B cell (primary cell): ENCODE measurements at regions not wholly inside any gene's neighbourhood (a gene's known extent, or its start where the extent isn't known, plus 50 kb on each side); places are given as distances from the start of the nearest gene placed in this dataset.

Source experiments
- ATAC-seq: fragments of 200-7000 bp; cut with Tn5 transposase; one replicate; pipeline ENCODE4 v1.10.0; 2021; ENCODE audit warnings: low read depth, mild to moderate bottlenecking, moderate number of reproducible peaks, moderate library complexity
- CTCF ChIA-PET: fragments of 350-600 bp; sonication (Branson Sonifier 250); formaldehyde crosslinking; loops from one replicate; lab custom pipeline; 2021; ENCODE audit warnings: antibody characterized with exemption, inconsistent platforms; lab: Charles Lee
- POLR2A ChIA-PET: fragments of 350-600 bp; sonication (Branson Sonifier 250); formaldehyde crosslinking; loops from one replicate; lab custom pipeline; 2021; ENCODE audit warnings: antibody characterized with exemption; lab: Charles Lee
- DNase-seq: peaks from one replicate; pipeline ENCODE4 v3.0.0; 2013
- H2AFZ ChIP-seq: 2 replicates; pipeline ENCODE4 v1.6.1; 2012; ENCODE audit warnings: mild to moderate bottlenecking, low read depth, low read length; ENCODE audit not compliant: insufficient read depth, poor library complexity, severe bottlenecking
- H3K27ac ChIP-seq, 2 donors: 1 replicate in 1 of 2; 2 replicates in 1 of 2; pipeline ENCODE4 v1.5.1; 2012 to 2013; ENCODE audit warnings: low read length in 2 of 2, mild to moderate bottlenecking in 2 of 2, moderate library complexity in 1 of 2
- H3K27me3 ChIP-seq, 4 experiments: fragments of 200-600 bp in 1 of 4; sonication (generic) in 1 of 4; replicated peaks in 1 of 4; 1 replicate in 2 of 4; 2 replicates in 2 of 4; pipeline versions ENCODE4 v1.6.1 to v1.7.0; 2013 to 2016; ENCODE audit warnings: low read length in 3 of 4, mild to moderate bottlenecking in 2 of 4, mixed read lengths in 1 of 4, moderate library complexity in 1 of 4; ENCODE audit not compliant: insufficient read depth in 4 of 4, control insufficient read depth in 3 of 4; ENCODE audit errors: control extremely low read depth in 1 of 4
- H3K36me3 ChIP-seq, 2 experiments: replicated peaks in 1 of 2; 1 replicate in 1 of 2; 2 replicates in 1 of 2; pipeline versions ENCODE4 v1.6.1 to v1.7.1; 2013; ENCODE audit warnings: low read length in 1 of 2; ENCODE audit not compliant: insufficient read depth in 2 of 2, control insufficient read depth in 1 of 2; ENCODE audit errors: control extremely low read depth in 1 of 2, extremely low read depth in 1 of 2
- H3K4me1 ChIP-seq, 2 donors: fragments of 200-600 bp in 1 of 2; sonication (generic) in 1 of 2; 1 replicate in 1 of 2; 2 replicates in 1 of 2; pipeline versions ENCODE4 v1.5.1 to v1.6.1; 2013 to 2017; ENCODE audit warnings: low read length in 2 of 2; ENCODE audit not compliant: control insufficient read depth in 2 of 2, insufficient read depth in 2 of 2
- H3K4me2 ChIP-seq: replicated peaks from 2 replicates; pipeline ENCODE3; 2012; ENCODE audit warnings: mild to moderate bottlenecking, low read depth, low read length; ENCODE audit not compliant: poor library complexity, severe bottlenecking
- H3K4me3 ChIP-seq, 5 experiments: fragments of 200-600 bp in 1 of 5; sonication (generic) in 1 of 5; 1 replicate in 3 of 5; 2 replicates in 2 of 5; pipeline versions ENCODE4 v1.5.1 to v1.7.0; 2011 to 2016; ENCODE audit warnings: low read length in 4 of 5, mild to moderate bottlenecking in 4 of 5, low read depth in 2 of 5, control low read depth in 1 of 5, moderate library complexity in 1 of 5; ENCODE audit not compliant: insufficient read depth in 1 of 5; ENCODE audit errors: control extremely low read depth in 1 of 5, extremely low read depth in 1 of 5
- H3K79me2 ChIP-seq: fragments of 200-600 bp; sonication (generic); one replicate; pipeline ENCODE4 v1.6.0; 2016; ENCODE audit warnings: low read length; ENCODE audit not compliant: control insufficient read depth, insufficient read depth
- H3K9ac ChIP-seq: fragments of 200-600 bp; sonication (generic); 2 replicates; pipeline ENCODE4 v1.6.1; 2017; ENCODE audit warnings: mild to moderate bottlenecking, low read length, moderate library complexity
- H3K9me3 ChIP-seq, 3 donors: one replicate each; pipeline versions ENCODE4 v1.6.1 to v1.7.1; 2013; ENCODE audit warnings: low read length in 2 of 3; ENCODE audit not compliant: control insufficient read depth in 2 of 3, insufficient read depth in 1 of 3; ENCODE audit errors: control extremely low read depth in 1 of 3
- H4K20me1 ChIP-seq: 2 replicates; pipeline ENCODE4 v1.6.0; 2012; ENCODE audit warnings: mild to moderate bottlenecking, low read length; ENCODE audit not compliant: insufficient read depth, control insufficient read depth, poor library complexity, severe bottlenecking
- H3K27ac Mint-ChIP-seq: one replicate; pipeline ENCODE4 v1.8.0; 2021; ENCODE audit warnings: mixed read lengths
- H3K27me3 Mint-ChIP-seq: one replicate; pipeline ENCODE4 v1.8.0; 2021; ENCODE audit warnings: mixed read lengths
- H3K4me1 Mint-ChIP-seq: one replicate; pipeline ENCODE4 v1.8.0; 2021; ENCODE audit warnings: mixed read lengths
- H3K4me3 Mint-ChIP-seq: one replicate; pipeline ENCODE4 v1.8.0; 2021; ENCODE audit warnings: mixed read lengths
- H3K9me3 Mint-ChIP-seq: one replicate; pipeline ENCODE4 v1.8.0; 2022; ENCODE audit warnings: mixed read lengths; ENCODE audit not compliant: insufficient read depth
- EZH2 ChIP-seq: IDR thresholded peaks from 2 replicates; pipeline ENCODE4 v1.6.1; 2012; ENCODE audit warnings: borderline replicate concordance, low read depth, mild to moderate bottlenecking, moderate library complexity, low read length; ENCODE audit not compliant: insufficient read depth, poor library complexity, severe bottlenecking
- WGBS: methylation state at CpG from one replicate; pipeline ENCODE4 v1.1.5; 2013; ENCODE audit warnings: missing lambda C conversion rate; ENCODE audit not compliant: insufficient coverage; 5-methylcytosine and 5-hydroxymethylcytosine counted together
- intact Hi-C: fragments of 100-400 bp; cut with micrococcal nuclease; formaldehyde crosslinking; loops from one replicate; pipeline ENCODE4 v1.10.0; 2022
- TF ChIP-seq, protein P1 (sequence below): fragments of 200-600 bp; IDR thresholded peaks from one replicate; pipeline ENCODE4 v1.8.0; 2022; ENCODE audit warnings: antibody characterized with exemption, mild to moderate bottlenecking

GRCh38 chr13:44101347-44102083 is 221.8 kb downstream of the LACC1 start:
- no peak for ATAC-seq
- intact Hi-C loops = no loop called here
- TF ChIP-seq, protein P1, sequence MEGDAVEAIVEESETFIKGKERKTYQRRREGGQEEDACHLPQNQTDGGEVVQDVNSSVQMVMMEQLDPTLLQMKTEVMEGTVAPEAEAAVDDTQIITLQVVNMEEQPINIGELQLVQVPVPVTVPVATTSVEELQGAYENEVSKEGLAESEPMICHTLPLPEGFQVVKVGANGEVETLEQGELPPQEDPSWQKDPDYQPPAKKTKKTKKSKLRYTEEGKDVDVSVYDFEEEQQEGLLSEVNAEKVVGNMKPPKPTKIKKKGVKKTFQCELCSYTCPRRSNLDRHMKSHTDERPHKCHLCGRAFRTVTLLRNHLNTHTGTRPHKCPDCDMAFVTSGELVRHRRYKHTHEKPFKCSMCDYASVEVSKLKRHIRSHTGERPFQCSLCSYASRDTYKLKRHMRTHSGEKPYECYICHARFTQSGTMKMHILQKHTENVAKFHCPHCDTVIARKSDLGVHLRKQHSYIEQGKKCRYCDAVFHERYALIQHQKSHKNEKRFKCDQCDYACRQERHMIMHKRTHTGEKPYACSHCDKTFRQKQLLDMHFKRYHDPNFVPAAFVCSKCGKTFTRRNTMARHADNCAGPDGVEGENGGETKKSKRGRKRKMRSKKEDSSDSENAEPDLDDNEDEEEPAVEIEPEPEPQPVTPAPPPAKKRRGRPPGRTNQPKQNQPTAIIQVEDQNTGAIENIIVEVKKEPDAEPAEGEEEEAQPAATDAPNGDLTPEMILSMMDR = no peak
- no peak for TF ChIP-seq EZH2
- H3K4me1 Mint-ChIP-seq = no peaks in the 10 kb centered on the region
- Histone ChIP-seq H3K27ac (no peak overlapping the region), H3K4me2 (no peak overlapping the region), H3K9ac (no peak overlapping the region), H2AFZ (no peak overlapping the region), H3K36me3 (no peaks in the 10 kb centered on the region), H4K20me1 (no peaks in the 10 kb centered on the region), H3K79me2 (no peaks in the 10 kb centered on the region), H3K27me3 (peaks cover 0 to 3% (median 0%) of the 10 kb centered on the region in 4 experiments), H3K4me3 (no peak overlapping the region), H3K9me3 (peaks cover 0 to 2% (median 0%) of the 10 kb centered on the region in 3 donors), H3K4me1 (no peaks in the 10 kb centered on the region)
- H3K27ac Mint-ChIP-seq = no peak overlapping the region
- no peak overlapping the region for H3K4me3 Mint-ChIP-seq
- ChIA-PET POLR2A (no interaction called here), CTCF (no interaction called here)
- no peak for DNase-seq
- peaks cover 19% of the 10 kb centered on the region for H3K27me3 Mint-ChIP-seq
- H3K9me3 Mint-ChIP-seq = no peaks in the 10 kb centered on the region
- no CpG with 5 or more reads among the region's 2 CpGs for WGBS

- no peak overlapping the region for H3K9ac ChIP-seq
- intact Hi-C loops = no loop called here
- no peak for TF ChIP-seq EZH2
- TF ChIP-seq, protein P1 = no peak
- WGBS = 80% methylated on average over 6 of the region's 10 CpGs
- peaks cover 0 to 3% (median 0%) of the 10 kb centered on the region in 4 experiments for H3K27me3 ChIP-seq
- no peaks in the 10 kb centered on the region for H3K4me1 ChIP-seq
- H4K20me1 ChIP-seq = no peaks in the 10 kb centered on the region
- Mint-ChIP-seq H3K27me3 (peaks cover 25% of the 10 kb centered on the region), H3K4me1 (no peaks in the 10 kb centered on the region), H3K27ac (no peak overlapping the region), H3K4me3 (no peak overlapping the region), H3K9me3 (no peaks in the 10 kb centered on the region)
- ChIA-PET POLR2A (no interaction called here), CTCF (no interaction called here)
- H3K9me3 ChIP-seq = peaks cover 0 to 2% (median 0%) of the 10 kb centered on the region in 3 donors
- ATAC-seq (no peak), DNase-seq (no peak)
- no peaks in the 10 kb centered on the region for H3K79me2 ChIP-seq
- no peak overlapping the region for H3K4me2 ChIP-seq
- H2AFZ ChIP-seq = no peak overlapping the region
- H3K36me3 ChIP-seq = no peaks in the 10 kb centered on the region
- no peak overlapping the region for H3K4me3 ChIP-seq
- no peak overlapping the region for H3K27ac ChIP-seq
These were observed 223.9 kb downstream of the LACC1 start for GRCh38 chr13:44103429-44104196.
